Vagina (tissue), 2 donors: ENCODE measurements at regions not wholly inside any gene's neighbourhood (a gene's known extent, or its start where the extent isn't known, plus 50 kb on each side); places are given as distances from the start of the nearest gene placed in this dataset.

Experiments used
- CTCF ChIP-seq, 3 experiments: fragments of 450-650 bp in 2 of 3; fragments of 200-600 bp in 1 of 3; sonication (generic) in 1 of 3; IDR thresholded peaks; one replicate each; pipeline ENCODE4 v1.5.1; 2017 to 2019; ENCODE audit warnings: antibody characterized with exemption in 3 of 3, mild to moderate bottlenecking in 2 of 3, moderate library complexity in 2 of 3
- POLR2A ChIP-seq, 2 donors: fragments of 450-650 bp; IDR thresholded peaks; one replicate each; pipeline ENCODE4 v1.6.1; 2017; ENCODE audit warnings: antibody characterized with exemption in 2 of 2, mild to moderate bottlenecking in 2 of 2, moderate library complexity in 2 of 2
- POLR2AphosphoS5 ChIP-seq, 2 donors: sonication (generic); formaldehyde crosslinking; IDR thresholded peaks; one replicate each; pipeline ENCODE4 v1.9.0; 2017; ENCODE audit warnings: antibody characterized with exemption in 2 of 2, mild to moderate bottlenecking in 2 of 2, low read depth in 1 of 2; ENCODE audit not compliant: insufficient read depth in 1 of 2

- TF ChIP-seq CTCF (IDR thresholded peaks at IDR 0.05) (no peak), POLR2A (IDR thresholded peaks at IDR 0.05) (no peak), POLR2AphosphoS5 (IDR thresholded peaks at IDR 0.05; ENCODE audit: insufficient read depth in 1 of 2, low read depth in 1 of 2) (no peak)
These were observed 2747.8 kb downstream of the PCDH9 start for GRCh38 chr13:64482373-64482772.
